CD4-positive, alpha-beta T cell treated with Interleukin-4 for 1 hour (primary cell): ENCODE measurements at regions not wholly inside any gene's neighbourhood (a gene's known extent, or its start where the extent isn't known, plus 50 kb on each side); places are given as distances from the start of the nearest gene placed in this dataset.
"Not testable (repeated sequence)": the region's sequence is repeated elsewhere in the genome, so short reads cannot be mapped to it uniquely, and the experiment has no call there.

Experiments
- DNase-seq, 2 donors: peaks; one replicate each; pipeline ENCODE4 v3.0.0-alpha.2; 2020 to 2022

GRCh38 chr1:146487555-146487954 is 258.7 kb upstream of the NOTCH2NLA start:
- not testable (repeated sequence) for DNase-seq

DNA sequence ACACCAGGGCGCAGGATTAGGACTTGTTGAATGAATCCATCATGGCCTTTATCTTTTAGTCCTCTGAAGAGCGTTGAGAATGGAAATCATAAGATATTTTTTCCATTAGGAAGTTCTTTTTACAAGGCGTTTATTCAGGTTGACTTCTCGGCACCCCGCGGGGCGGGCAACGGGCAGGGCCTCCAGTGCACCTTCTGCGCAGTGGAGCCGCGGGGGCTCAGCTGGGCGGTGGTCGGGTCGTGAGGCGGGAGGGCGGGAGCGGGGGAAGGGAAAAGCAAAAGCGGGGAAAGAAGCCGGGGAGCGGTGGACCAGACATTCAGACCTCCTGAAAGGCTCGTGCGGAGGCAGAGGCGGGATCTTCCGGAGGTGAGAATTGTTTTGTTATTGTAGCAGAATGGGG is 258.3 kb upstream of the NOTCH2NLA start:
- DNase-seq = not testable (repeated sequence)

DNA sequence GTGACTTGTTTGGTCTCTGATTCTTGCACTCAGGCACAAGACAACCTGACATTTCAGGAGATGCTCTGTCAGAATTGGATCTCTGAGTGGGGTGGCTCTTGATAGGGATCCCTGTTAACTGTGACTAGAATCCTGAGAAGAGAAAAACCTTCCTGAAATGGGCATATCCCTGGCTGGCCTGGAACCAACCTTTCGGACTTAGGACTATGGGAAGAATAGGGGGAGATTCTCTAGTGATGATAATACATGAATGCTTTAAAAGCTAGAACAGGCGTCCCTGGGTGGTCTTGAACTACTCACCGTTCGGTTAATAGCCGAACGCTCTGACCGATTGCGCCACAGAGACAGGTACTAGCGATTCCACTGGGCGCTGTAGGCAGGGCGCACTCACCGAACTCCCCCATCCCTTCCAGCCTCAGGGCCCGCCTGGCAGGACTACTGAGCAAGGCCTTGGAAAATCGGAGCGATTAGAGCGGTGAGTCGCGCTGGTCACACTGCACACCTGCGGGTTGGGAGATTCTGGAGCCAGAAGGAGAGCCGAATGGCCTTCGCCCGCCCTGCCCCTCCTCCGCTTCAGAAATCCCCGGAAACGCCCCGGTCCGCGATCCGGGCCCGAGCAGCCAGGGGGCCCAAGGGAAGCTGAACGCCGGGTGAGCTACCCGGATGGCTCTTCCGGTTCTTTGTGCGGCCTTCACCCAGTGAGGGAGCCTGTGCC is 257.6 kb upstream of the NOTCH2NLA start:
- not testable (repeated sequence) for DNase-seq

- DNase-seq = not testable (repeated sequence)
These were observed 255.4 kb upstream of the NOTCH2NLA start for GRCh38 chr1:146484195-146484594.

DNA sequence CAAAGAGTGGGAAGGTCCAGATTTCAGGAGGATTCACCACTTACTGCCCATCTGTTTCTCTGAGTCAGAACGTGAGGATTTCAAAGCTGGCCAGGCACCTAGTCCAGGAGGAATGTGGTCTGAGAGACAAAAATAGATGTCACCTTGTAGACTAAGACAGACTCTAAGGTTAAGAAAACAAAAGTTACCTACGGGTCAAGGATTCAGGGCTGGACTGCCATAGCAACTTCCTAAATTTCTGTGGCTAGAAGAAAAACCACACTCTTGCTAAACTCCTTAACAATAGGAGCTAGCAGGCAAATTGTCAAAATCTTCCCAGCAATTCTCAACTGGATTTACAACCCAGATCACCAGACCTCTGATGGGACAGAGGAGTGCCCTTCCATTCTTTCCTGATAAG is 250.4 kb upstream of the NOTCH2NLA start:
- DNase-seq = not testable (repeated sequence)

DNA sequence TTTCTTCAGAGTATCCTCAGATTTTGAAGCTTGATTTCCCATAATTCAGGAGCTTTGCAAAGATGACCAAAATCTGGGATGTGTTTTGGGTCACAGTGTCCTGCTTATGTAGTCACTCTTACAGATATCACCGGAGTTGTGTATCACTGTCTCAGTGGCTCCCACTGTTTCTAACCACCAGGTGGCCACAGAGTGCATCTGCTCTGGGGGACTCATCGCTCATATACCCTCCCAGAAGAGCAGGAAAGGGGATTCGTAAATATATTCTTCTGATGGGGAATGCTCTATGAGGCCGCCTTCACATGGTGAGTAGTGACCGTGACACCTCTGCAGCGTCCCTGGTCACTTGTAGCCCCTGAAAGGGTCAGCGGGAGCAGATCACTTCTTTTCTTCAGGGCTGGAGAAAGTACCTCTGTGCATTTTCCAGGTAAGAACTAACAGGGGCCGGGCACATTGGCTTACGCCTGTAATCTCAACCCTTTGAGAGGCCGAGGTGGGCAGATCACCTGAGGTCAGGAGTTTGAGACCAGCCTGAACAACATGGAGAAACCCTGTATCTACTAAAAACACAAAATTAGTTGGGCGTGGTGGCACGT is 249.4 kb upstream of the NOTCH2NLA start:
- peak; percentile 21 to 38 for DNase-seq

- not testable (repeated sequence) for DNase-seq
These were observed 246.3 kb upstream of the NOTCH2NLA start for GRCh38 chr1:146475086-146475485.

DNA sequence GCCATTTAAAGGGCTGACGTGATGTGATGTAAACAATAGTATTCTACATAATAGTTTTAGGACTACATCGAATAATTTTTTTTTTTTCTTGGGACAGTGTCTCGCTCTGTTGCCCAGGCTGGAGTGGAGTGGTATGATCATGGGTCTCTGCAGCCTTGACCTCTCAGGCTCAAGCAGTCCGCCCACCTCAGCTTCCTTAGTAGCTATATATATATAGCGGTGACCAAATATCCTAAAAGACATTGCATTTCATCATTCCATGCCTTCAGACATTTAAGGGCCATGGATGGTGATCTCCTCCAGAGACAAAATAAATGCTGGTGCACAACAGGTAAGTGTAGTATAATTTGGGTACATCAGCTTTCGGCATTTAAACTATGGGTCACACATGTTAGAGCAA is 245.4 kb upstream of the NOTCH2NLA start:
- DNase-seq = not testable (repeated sequence)

GRCh38 chr1:146472192-146472861 is 243.5 kb upstream of the NOTCH2NLA start:
- peak; percentile 75 for DNase-seq

DNA sequence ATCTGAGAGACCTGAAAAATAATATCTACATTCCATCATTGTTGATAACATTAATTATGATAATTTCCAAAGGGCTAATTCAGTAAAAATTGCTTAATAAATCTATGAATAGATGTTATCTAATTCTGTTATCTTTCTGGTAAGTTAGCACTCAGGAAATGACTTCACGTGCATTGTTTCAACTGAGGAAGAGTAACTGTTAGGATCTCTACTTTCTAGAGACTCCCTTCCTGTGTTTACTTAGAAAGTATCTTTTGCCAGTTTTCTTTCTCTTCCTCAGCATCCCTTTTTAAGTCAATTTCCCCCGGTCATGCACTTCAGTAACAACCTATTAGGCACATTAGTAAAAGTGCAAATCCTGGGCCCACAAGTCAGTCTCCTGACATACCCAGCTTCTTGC is 231.1 kb upstream of the NOTCH2NLA start:
- DNase-seq = not testable (repeated sequence)

DNA sequence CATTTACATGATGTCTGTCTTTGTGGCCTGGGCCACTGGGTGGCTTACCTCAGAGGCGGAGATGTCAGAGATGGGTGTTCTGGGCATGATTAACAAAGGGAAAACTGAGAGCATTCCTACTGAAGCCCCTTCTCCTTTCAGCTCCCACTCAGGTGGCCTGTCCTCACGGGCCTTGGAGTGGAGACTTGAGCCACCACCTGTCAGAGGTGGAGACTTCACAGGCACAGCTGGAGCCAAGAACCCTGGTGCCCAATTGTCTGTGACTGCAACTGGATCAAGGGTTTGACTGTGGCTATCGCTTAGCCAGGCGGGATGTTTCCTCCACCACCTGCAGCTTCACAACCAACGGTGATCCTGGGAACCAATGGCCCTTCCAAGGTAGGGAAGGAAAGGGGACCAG is 230.5 kb upstream of the NOTCH2NLA start:
- DNase-seq = peak in 1 of 2 donors; percentile 10

DNA sequence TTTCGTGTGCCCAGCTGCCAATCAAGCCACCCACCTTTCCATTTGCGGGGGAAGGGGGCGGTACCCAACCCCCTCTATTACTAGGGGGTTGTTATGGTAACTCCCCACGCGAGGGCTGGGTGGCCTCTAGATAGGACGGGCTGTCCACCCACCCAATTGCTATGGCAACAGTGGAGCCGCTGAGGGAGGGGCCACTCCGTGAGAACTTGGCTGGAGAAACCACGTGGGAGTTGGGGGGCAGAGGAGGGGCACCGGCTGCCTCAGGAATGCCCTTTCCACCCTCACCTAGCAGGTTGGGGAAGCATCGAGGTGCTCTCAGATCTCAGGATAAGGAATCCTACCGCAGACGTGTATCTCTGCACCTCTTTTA is 220.0 kb upstream of the NOTCH2NLA start:
- not testable (repeated sequence) for DNase-seq

DNA sequence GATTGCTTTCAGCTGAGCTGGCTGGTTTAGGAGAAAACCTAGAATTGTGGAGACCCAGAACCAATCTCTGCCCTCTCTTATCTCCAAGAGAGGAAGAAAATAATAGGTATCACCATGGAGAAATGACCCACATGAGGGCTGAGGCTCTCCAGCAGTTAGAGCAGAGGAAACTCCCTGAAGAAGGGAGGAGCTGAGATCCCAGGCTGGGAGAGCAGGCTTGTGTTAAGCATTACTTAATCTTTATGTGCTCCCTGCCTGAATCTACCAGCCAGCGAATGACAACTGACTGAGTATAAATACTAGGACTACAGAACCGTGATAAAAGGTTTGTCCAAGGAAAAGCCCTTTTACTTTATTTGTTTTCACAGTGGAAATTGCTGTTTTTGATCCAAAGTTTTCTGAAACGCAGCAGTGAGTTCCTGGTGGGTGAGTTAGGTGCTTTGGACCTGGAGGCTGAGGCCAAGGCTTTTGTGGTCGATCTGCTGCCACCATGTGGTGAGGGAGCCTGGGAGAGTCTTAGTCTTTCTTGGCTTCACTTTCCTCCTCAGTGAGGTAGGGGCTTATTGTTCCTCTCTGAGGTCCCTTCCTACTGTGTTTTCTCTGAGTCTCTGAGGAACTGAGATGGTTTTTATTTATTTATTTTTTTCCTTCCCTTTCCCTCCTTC is 219.5 kb upstream of the NOTCH2NLA start:
- DNase-seq = peak; percentile 56 to 69

GRCh38 chr1:146443871-146444222 is 215.0 kb upstream of the NOTCH2NLA start:
- DNase-seq = peak; percentile 15 to 49

GRCh38 chr1:146443088-146443870 is 214.5 kb upstream of the NOTCH2NLA start:
- DNase-seq = peak in 1 of 2 donors; percentile 30

DNA sequence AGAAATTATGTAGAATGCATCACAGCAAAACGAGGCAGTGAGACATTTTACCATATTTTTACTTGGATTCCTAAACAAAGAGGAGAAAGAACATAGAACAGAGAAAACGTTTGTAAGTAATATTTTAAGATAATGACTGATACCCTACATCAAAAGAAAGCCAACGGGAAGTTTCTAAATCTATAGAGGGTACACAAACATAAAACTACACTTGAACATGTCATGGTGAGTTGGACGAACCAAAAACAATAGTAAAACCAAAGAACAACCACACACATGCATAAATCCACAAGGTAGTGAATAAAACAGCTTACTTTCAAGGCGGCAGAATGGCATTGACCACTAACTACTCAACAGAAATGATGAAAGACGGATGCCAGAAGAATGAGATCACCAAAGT is 209.7 kb upstream of the NOTCH2NLA start:
- not testable (repeated sequence) for DNase-seq

GRCh38 chr1:146416642-146417041 is 187.8 kb upstream of the NOTCH2NLA start:
- not testable (repeated sequence) for DNase-seq

GRCh38 chr1:146415017-146415416 is 186.2 kb upstream of the NOTCH2NLA start:
- not testable (repeated sequence) for DNase-seq

DNA sequence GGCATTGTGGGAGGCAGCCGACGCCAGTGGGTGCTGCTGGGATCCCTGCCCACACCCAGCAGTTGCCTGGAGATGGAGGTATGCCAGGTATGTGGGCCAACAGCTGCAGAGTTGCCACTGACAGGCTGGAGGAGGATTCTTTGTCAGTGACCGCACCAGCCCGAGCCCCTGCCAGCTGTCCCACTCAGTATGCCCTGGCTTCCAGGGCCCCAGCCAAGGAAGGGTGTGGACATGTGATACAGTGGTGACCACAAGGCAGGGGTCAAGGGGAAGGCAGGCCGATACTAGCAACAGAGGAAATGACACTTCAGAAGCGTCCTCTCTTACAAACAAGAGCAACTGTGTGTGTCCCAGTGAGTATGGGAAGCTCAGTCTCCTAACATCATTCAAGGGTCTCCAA is 185.1 kb upstream of the NOTCH2NLA start:
- DNase-seq = peak; percentile 27 to 36

DNA sequence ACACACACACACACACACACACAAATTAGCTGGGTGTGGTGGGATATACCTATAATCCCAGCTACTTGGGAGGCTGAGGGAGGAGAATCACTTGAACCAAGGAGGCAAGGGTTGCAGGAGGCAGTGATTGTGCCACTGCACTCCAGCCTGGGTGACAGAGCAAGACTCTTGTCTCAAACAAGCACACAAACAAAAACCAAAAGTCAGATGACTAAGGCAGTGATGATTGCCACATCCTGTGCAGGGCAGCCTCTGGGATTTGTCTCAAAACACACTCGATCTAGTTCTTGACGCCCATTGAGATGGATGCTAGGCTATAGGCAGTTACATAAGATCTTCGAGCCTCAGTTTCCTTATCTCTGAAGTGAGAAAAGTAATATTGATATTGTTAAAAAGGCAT is 183.1 kb upstream of the NOTCH2NLA start:
- DNase-seq = peak; percentile 66 to 78

GRCh38 chr1:146409817-146410441 is 181.1 kb upstream of the NOTCH2NLA start:
- peak; percentile 52 to 55 for DNase-seq
